SK-N-SH treated with all-trans-retinoic acid at 6 μM for 48 hours (cell line): ENCODE measurements at regions not wholly inside any gene's neighbourhood (a gene's known extent, or its start where the extent isn't known, plus 50 kb on each side); places are given as distances from the start of the nearest gene placed in this dataset.

Experiments
- ISL1 ChIP-seq: fragments of 250-450 bp; sonication (Bioruptor Pico); IDR thresholded peaks from 2 replicates; pipeline ENCODE4 v2.1.2; 2022; ENCODE audit warnings: mild to moderate bottlenecking, moderate library complexity
- RARB ChIP-seq: fragments of 250-450 bp; sonication (Bioruptor Pico); IDR thresholded peaks from 2 replicates; pipeline ENCODE4 v1.8.0; 2021; ENCODE audit warnings: mild to moderate bottlenecking, moderate library complexity
- TOX ChIP-seq: fragments of 250-450 bp; sonication (Bioruptor Pico); IDR thresholded peaks from 2 replicates; pipeline ENCODE4 v1.8.0; 2021; ENCODE audit warnings: mild to moderate bottlenecking, moderate library complexity, borderline replicate concordance
- ZC3H10 ChIP-seq: fragments of 250-450 bp; sonication (Bioruptor Pico); IDR thresholded peaks from 2 replicates; pipeline ENCODE4 v1.5.1; 2021; ENCODE audit warnings: mild to moderate bottlenecking, moderate library complexity
- ZFP30 ChIP-seq: fragments of 450-650 bp; formaldehyde crosslinking; IDR thresholded peaks from 2 replicates; pipeline ENCODE4 v1.5.0; 2022; ENCODE audit warnings: mild to moderate bottlenecking, moderate library complexity
- ZNF565 ChIP-seq: fragments of 450-650 bp; formaldehyde crosslinking; conservative IDR thresholded peaks from 2 replicates; pipeline ENCODE4 v1.5.0; 2020; ENCODE audit warnings: low read depth, mild to moderate bottlenecking, moderate library complexity
- ZNF70 ChIP-seq: fragments of 450-650 bp; formaldehyde crosslinking; IDR thresholded peaks from 2 replicates; pipeline ENCODE4 v1.5.0; 2020; ENCODE audit warnings: mild to moderate bottlenecking, moderate library complexity
- TF ChIP-seq, protein P1 (sequence below): fragments of 250-450 bp; sonication (Bioruptor Pico); IDR thresholded peaks from 2 replicates; pipeline ENCODE4 v1.8.0; 2020; ENCODE audit warnings: mild to moderate bottlenecking, moderate library complexity, borderline replicate concordance
- TF ChIP-seq, protein P2 (sequence below): fragments of 250-450 bp; sonication (Bioruptor Pico); IDR thresholded peaks from 2 replicates; pipeline ENCODE4 v1.5.1; 2021; ENCODE audit warnings: mild to moderate bottlenecking, moderate library complexity
- TF ChIP-seq, protein P3 (sequence below): fragments of 250-450 bp; sonication (Bioruptor Pico); IDR thresholded peaks from 2 replicates; pipeline ENCODE4 v1.8.0; 2021; ENCODE audit warnings: low read depth, mild to moderate bottlenecking, moderate library complexity, borderline replicate concordance
- TF ChIP-seq, protein P4 (sequence below): fragments of 250-450 bp; sonication (Bioruptor Pico); IDR thresholded peaks from 2 replicates; pipeline ENCODE4 v1.5.1; 2020; ENCODE audit warnings: low read depth, mild to moderate bottlenecking, moderate library complexity

DNA sequence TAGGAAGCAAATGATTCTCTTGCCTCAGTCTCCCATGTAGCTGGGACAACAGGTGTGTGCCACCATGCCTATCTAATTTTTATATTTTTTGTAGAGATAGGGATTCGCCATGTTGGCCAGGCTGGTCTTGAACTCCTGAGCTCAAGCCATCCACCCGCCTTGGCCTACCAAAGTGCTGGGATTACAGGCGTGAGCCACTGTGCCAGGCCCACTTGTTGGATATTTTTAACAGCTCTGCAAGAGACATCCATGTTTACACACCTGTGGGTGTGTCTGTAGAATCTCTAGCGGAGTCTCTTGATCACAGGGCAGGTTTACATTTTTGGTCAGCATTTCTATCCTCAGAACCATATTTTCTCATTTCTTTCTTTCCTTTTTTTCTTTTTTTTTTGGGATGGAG, 53.1 kb upstream of the ZFP64 start:
- TF ChIP-seq, protein P1, sequence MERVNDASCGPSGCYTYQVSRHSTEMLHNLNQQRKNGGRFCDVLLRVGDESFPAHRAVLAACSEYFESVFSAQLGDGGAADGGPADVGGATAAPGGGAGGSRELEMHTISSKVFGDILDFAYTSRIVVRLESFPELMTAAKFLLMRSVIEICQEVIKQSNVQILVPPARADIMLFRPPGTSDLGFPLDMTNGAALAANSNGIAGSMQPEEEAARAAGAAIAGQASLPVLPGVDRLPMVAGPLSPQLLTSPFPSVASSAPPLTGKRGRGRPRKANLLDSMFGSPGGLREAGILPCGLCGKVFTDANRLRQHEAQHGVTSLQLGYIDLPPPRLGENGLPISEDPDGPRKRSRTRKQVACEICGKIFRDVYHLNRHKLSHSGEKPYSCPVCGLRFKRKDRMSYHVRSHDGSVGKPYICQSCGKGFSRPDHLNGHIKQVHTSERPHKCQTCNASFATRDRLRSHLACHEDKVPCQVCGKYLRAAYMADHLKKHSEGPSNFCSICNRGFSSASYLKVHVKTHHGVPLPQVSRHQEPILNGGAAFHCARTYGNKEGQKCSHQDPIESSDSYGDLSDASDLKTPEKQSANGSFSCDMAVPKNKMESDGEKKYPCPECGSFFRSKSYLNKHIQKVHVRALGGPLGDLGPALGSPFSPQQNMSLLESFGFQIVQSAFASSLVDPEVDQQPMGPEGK (CRISPR knock-in tag), result no peak
- TF ChIP-seq RARB (CRISPR knock-in tag), result no peak
- TF ChIP-seq ZFP30 (CRISPR knock-in tag), result no peak
- TF ChIP-seq, protein P2, sequence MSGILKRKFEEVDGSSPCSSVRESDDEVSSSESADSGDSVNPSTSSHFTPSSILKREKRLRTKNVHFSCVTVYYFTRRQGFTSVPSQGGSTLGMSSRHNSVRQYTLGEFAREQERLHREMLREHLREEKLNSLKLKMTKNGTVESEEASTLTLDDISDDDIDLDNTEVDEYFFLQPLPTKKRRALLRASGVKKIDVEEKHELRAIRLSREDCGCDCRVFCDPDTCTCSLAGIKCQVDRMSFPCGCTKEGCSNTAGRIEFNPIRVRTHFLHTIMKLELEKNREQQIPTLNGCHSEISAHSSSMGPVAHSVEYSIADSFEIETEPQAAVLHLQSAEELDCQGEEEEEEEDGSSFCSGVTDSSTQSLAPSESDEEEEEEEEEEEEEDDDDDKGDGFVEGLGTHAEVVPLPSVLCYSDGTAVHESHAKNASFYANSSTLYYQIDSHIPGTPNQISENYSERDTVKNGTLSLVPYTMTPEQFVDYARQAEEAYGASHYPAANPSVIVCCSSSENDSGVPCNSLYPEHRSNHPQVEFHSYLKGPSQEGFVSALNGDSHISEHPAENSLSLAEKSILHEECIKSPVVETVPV (CRISPR knock-in tag), result no peak
- TF ChIP-seq ZNF565 (CRISPR knock-in tag), result no peak
- TF ChIP-seq ZNF70 (CRISPR knock-in tag), result no peak
- no peak for TF ChIP-seq TOX (CRISPR knock-in tag)
- TF ChIP-seq, protein P3, sequence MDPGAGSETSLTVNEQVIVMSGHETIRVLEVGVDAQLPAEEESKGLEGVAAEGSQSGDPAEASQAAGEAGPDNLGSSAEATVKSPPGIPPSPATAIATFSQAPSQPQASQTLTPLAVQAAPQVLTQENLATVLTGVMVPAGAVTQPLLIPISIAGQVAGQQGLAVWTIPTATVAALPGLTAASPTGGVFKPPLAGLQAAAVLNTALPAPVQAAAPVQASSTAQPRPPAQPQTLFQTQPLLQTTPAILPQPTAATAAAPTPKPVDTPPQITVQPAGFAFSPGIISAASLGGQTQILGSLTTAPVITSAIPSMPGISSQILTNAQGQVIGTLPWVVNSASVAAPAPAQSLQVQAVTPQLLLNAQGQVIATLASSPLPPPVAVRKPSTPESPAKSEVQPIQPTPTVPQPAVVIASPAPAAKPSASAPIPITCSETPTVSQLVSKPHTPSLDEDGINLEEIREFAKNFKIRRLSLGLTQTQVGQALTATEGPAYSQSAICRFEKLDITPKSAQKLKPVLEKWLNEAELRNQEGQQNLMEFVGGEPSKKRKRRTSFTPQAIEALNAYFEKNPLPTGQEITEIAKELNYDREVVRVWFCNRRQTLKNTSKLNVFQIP (CRISPR knock-in tag), result no peak
- TF ChIP-seq ISL1 (CRISPR knock-in tag), result no peak
- TF ChIP-seq, protein P4, sequence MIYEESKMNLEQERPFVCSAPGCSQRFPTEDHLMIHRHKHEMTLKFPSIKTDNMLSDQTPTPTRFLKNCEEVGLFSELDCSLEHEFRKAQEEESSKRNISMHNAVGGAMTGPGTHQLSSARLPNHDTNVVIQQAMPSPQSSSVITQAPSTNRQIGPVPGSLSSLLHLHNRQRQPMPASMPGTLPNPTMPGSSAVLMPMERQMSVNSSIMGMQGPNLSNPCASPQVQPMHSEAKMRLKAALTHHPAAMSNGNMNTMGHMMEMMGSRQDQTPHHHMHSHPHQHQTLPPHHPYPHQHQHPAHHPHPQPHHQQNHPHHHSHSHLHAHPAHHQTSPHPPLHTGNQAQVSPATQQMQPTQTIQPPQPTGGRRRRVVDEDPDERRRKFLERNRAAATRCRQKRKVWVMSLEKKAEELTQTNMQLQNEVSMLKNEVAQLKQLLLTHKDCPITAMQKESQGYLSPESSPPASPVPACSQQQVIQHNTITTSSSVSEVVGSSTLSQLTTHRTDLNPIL, result no peak
- no peak for TF ChIP-seq ZC3H10 (CRISPR knock-in tag)
